ENCODE measurements at regions not wholly inside any gene's neighbourhood (a gene's known extent, or its start where the extent isn't known, plus 50 kb on each side); places are given as distances from the start of the nearest gene placed in this dataset.
"Not testable (repeated sequence)": the region's sequence is repeated elsewhere in the genome, so short reads cannot be mapped to it uniquely, and the experiment has no call there.

DNA sequence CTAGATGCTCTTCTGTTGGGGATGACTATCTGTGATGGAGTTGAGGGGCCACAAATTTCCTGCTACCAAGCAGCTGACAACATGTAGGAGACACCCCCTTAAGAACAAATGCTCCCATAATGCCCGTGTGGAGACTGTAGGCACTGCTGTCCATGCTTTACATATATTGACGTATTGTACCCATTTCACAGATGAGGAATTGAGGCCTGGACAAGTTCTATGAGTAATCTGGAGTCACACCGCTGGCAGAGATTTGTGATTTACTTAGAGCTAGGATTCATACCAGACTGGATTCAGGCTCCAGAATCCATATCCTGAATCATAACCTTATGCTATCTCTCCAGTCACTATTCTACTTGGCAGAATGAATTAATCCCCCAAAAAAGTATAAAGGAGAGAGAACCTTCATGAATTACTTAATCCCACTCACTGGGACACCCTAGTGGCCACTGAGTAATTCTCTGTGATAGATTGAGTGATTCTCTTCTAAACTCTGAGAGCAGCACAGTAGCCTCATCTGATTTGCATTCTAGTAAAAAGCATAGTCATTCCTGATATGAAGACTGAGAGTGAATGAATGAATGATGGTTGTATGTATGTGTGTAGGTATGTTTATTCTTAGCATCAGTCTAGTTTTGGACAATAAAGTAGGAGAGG lies 460.7 kb upstream of the MEIS1 start:
- no peak for ATAC-seq
- Histone ChIP-seq H3K4me3 (no peak overlapping the region), H3K27me3 (ENCODE audit: low read depth) (no peaks in the 10 kb centered on the region), H3K4me1 (no peaks in the 10 kb centered on the region), H3K36me3 (no peaks in the 10 kb centered on the region), H3K9me3 (no peaks in the 10 kb centered on the region), H3K27ac (no peak overlapping the region)
- TF ChIP-seq, protein P1, sequence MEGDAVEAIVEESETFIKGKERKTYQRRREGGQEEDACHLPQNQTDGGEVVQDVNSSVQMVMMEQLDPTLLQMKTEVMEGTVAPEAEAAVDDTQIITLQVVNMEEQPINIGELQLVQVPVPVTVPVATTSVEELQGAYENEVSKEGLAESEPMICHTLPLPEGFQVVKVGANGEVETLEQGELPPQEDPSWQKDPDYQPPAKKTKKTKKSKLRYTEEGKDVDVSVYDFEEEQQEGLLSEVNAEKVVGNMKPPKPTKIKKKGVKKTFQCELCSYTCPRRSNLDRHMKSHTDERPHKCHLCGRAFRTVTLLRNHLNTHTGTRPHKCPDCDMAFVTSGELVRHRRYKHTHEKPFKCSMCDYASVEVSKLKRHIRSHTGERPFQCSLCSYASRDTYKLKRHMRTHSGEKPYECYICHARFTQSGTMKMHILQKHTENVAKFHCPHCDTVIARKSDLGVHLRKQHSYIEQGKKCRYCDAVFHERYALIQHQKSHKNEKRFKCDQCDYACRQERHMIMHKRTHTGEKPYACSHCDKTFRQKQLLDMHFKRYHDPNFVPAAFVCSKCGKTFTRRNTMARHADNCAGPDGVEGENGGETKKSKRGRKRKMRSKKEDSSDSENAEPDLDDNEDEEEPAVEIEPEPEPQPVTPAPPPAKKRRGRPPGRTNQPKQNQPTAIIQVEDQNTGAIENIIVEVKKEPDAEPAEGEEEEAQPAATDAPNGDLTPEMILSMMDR (IDR thresholded peaks at IDR 0.05) = no peak
- intact Hi-C loops (cut with DNase I) = no loop called here
- no peak for DNase-seq

DNA sequence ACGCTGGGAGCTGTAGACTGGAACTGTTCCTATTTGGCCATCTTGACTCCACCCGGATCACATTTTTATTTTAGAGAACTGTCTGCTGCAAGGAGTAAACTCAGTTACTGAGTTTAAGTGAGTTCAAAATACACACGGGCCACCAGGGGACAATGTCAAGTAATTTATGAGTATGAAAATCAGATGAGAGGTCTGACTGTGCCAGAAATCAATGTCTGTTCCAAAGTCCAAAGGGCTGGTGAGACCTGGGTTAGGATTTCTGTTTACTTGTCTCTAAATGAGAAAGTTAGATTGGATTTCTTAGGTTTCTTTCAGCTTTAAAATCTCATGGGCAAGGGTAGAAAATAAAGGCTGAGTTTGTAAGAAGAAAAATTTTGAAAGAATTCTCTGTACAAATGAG lies 465.8 kb upstream of the MEIS1 start:
- DNase-seq (no peak), ATAC-seq (no peak)
- Histone ChIP-seq H3K36me3 (no peaks in the 10 kb centered on the region), H3K27ac (no peak overlapping the region), H3K27me3 (ENCODE audit: low read depth) (no peaks in the 10 kb centered on the region), H3K4me1 (no peaks in the 10 kb centered on the region), H3K4me3 (no peak overlapping the region), H3K9me3 (no peaks in the 10 kb centered on the region)
- intact Hi-C loops (cut with DNase I) = no loop called here
- TF ChIP-seq, protein P1 (IDR thresholded peaks at IDR 0.05) = no peak

DNA sequence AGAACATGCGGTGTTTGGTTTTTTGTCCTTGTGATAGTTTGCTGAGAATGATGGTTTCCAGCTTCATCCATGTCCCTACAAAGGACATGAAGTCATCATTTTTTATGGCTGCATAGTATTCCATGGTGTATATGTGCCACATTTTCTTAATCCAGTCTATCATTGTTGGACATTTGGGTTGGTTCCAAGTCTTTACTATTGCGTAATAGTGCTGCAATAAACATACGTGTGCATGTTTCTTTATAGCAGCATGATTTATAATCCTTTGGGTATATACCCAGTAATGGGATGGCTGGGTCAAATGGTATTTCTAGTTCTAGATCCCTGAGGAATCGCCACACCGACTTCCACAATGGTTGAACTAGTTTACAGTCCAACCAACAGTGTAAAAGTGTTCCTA lies 471.6 kb upstream of the MEIS1 start:
- H3K4me1 ChIP-seq; H3K9me3 ChIP-seq; H3K27ac ChIP-seq; ATAC-seq; H3K36me3 ChIP-seq; H3K4me3 ChIP-seq; intact Hi-C loops (cut with DNase I); H3K27me3 ChIP-seq (ENCODE audit: low read depth); DNase-seq: not testable (repeated sequence)

DNA sequence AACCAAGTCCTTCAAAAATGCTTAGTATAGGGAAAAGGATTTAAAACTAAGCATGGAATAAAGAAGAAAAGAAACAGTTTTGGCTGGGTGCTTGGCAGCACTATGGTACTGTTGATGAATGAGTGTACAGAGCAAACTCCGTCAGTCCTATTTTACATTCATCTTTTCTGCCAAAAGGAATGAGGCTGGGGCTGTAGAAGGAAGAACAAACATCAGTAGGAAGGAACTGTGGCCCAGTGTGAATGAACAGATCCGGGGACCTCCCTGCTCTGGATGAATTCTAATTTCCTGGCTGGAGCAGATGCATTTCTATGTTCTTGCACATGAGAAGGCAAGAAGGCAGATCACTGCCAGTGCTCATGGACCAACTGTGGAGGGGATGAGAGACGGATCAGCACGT lies 474.0 kb upstream of the MEIS1 start:
- H3K4me3 ChIP-seq = no peak overlapping the region
- DNase-seq (no peak), ATAC-seq (no peak)
- H3K4me1 ChIP-seq = no peaks in the 10 kb centered on the region
- intact Hi-C loops (cut with DNase I) = no loop called here
- TF ChIP-seq, protein P1 (IDR thresholded peaks at IDR 0.05) = no peak
- no peaks in the 10 kb centered on the region for H3K36me3 ChIP-seq
- no peak overlapping the region for H3K27ac ChIP-seq
- no peaks in the 10 kb centered on the region for H3K27me3 ChIP-seq (ENCODE audit: low read depth)
- H3K9me3 ChIP-seq = no peaks in the 10 kb centered on the region

DNA sequence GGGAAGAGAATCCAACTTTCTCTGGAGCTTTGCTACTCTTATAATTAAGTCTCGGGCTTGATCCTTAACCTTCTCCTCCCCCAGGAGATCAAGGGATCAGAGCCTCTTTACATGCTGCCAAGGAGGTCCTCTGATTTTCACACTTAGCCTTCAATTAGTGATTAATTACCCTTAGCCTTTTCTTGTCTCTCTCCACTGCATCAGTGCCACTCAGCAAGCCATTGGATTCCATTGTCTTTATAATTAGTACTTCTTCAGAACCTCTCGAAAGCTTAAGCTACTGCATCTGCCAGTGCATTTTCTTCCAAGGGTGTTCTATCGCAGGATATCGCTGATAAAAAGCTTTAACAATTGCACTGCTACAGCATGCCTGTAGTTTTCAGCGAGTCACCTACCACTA lies 477.0 kb upstream of the MEIS1 start:
- H3K27ac ChIP-seq = no peak overlapping the region
- TF ChIP-seq, protein P1 (IDR thresholded peaks at IDR 0.05) = no peak
- intact Hi-C loops (cut with DNase I) = no loop called here
- no peaks in the 10 kb centered on the region for H3K9me3 ChIP-seq
- no peak for ATAC-seq
- no peak for DNase-seq
- H3K4me3 ChIP-seq = no peak overlapping the region
- no peaks in the 10 kb centered on the region for H3K4me1 ChIP-seq
- H3K27me3 ChIP-seq (ENCODE audit: low read depth) = no peaks in the 10 kb centered on the region
- H3K36me3 ChIP-seq = no peaks in the 10 kb centered on the region

DNA sequence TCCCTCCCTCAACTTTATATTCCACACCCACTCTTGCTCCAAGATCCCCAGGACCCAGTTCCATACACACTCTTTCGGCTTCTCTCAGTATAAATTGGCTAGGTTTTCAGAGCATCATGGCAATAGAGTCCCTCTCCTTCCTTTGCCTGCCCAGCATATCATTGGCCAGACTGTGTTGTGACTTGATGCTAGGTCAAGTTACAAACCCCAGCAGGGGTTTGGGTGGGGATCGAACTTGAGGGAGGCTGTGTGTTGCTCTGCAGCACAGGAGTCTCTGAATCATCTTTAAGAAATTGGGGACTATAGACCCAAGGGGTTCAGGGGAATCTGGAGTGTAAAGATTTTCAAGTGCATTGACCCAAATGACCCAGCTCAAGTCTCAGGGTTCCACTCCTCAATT lies 477.5 kb upstream of the MEIS1 start:
- intact Hi-C loops (cut with DNase I) = no loop called here
- H3K27ac ChIP-seq = no peak overlapping the region
- no peaks in the 10 kb centered on the region for H3K4me1 ChIP-seq
- H3K4me3 ChIP-seq = no peak overlapping the region
- no peaks in the 10 kb centered on the region for H3K9me3 ChIP-seq
- no peak for ATAC-seq
- H3K27me3 ChIP-seq (ENCODE audit: low read depth) = no peaks in the 10 kb centered on the region
- TF ChIP-seq, protein P1 (IDR thresholded peaks at IDR 0.05) = no peak
- H3K36me3 ChIP-seq = no peaks in the 10 kb centered on the region
- DNase-seq = no peak

All from lower lobe of right lung (tissue), 2 donors.